ENCODE measurements at regions not wholly inside any gene's neighbourhood (a gene's known extent, or its start where the extent isn't known, plus 50 kb on each side); places are given as distances from the start of the nearest gene placed in this dataset.

DNA sequence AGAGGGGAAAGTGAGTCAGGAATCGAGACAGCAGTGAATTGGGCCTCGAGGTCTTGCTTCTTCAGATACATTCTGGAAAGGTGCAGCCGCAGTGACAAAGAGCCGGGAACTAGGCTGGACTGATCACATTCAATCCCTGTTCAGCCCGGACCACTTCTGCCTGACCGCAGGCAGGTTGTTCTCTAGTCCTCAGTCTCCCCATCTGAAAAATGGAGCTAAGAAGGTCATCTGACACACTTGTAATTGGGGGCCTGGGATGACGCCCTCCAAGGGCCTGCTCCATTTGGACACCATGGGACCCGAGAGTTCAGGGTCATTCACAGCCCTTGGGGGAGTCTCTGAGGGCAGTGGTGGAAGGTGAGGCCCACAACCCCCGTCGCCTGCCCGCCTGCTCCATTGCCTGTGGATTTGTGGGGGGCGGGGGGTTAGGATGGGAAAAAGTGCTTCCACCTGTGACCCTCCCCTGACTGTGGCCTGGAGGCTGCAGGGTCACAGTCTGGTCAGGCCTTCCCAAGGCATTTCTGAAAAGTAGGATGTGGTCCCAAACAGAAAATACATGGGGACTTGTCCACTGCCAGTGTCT lies 87.9 kb upstream of the CSF3R start:
- no peaks in the 10 kb centered on the region for H3K36me3 ChIP-seq (ENCODE audit: control insufficient read depth, insufficient read depth, low read length)
- H3K27me3 ChIP-seq (ENCODE audit: control insufficient read depth, insufficient read depth, low read length), result 0 out of 2 replicates have a peak, but pooled peaks cover 2% of the 10 kb centered on the region
- DNase-seq (ENCODE audit: low read depth), result no peak
- TF ChIP-seq, protein P1, sequence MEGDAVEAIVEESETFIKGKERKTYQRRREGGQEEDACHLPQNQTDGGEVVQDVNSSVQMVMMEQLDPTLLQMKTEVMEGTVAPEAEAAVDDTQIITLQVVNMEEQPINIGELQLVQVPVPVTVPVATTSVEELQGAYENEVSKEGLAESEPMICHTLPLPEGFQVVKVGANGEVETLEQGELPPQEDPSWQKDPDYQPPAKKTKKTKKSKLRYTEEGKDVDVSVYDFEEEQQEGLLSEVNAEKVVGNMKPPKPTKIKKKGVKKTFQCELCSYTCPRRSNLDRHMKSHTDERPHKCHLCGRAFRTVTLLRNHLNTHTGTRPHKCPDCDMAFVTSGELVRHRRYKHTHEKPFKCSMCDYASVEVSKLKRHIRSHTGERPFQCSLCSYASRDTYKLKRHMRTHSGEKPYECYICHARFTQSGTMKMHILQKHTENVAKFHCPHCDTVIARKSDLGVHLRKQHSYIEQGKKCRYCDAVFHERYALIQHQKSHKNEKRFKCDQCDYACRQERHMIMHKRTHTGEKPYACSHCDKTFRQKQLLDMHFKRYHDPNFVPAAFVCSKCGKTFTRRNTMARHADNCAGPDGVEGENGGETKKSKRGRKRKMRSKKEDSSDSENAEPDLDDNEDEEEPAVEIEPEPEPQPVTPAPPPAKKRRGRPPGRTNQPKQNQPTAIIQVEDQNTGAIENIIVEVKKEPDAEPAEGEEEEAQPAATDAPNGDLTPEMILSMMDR (IDR thresholded peaks at IDR 0.05; ENCODE audit: insufficient read depth, low read depth, low read length), result no peak
- H3K4me3 ChIP-seq (ENCODE audit: low read depth, low read length), result no peak overlapping the region
- ChIA-PET POLR2A (no interaction called here), CTCF (no interaction called here)

DNA sequence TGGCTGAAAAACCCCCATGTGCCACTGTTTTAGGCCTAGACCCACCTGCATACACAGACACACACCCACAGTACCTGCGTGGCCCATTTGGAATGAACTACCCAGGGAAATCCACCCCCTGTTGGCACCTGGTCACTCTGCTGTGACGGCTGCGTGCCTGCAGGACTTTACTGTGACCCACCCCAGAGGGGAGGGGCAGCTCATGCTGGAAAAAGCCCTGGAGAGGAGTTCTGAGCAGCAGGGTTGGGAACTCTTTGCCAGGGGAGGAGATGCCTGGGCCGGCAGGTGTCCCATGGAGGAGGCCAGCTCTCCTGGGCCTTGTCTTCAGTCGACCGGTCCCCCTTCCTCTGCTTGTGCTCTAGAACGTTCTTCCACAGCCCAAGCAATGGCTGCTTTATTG lies 87.3 kb upstream of the CSF3R start:
- Histone ChIP-seq H3K36me3 (ENCODE audit: control insufficient read depth, insufficient read depth, low read length) (no peaks in the 10 kb centered on the region), H3K4me3 (ENCODE audit: low read depth, low read length) (no peak overlapping the region), H3K27me3 (ENCODE audit: control insufficient read depth, insufficient read depth, low read length) (0 out of 2 replicates have a peak, but pooled peaks cover 2% of the 10 kb centered on the region)
- no peak for DNase-seq (ENCODE audit: low read depth)
- TF ChIP-seq, protein P1 (IDR thresholded peaks at IDR 0.05; ENCODE audit: insufficient read depth, low read depth, low read length), result no peak
- ChIA-PET CTCF (no interaction called here), POLR2A (no interaction called here)

DNA sequence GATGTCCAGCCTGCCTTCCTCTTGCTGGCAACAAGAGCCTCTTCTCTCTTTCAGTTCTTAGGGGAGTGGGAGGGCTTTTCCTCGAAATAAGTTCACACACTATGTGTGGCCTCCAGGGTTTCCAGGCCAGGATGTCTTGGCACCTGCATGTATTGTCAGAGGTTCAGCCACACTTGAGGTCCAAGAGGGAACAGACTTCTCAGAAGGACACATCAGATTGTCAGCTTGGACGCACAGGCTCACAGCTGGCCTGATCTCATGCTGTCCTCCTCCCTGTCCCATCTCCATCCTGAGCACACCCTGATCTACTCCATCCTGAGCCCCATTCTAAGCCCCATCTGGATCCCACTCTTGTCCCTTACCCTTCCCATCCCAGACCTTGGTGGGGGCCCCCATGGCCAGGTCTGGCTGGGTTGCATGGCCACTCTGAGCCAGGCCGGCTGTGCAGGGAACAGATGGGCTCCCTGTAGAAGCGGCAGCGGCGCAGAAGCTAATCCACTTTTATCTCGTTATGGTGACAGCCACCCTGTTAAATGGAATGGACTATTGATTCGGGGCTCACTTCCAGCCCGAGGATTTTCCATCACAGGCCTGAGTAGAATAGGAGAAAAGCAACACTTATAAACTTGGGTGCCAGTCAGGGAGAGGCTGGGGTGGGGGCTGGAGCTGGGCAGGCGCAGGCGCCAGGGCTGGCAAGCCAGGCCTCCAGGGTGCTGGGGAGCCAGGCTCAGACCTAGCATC lies 85.1 kb upstream of the CSF3R start:
- ChIA-PET CTCF (interaction anchor here (1.2 kb wide), 1 partner anchor 8 kb away, joined by 3 read pairs; no protein-coding TSS in a partner anchor), POLR2A (no interaction called here)
- Histone ChIP-seq H3K4me3 (ENCODE audit: low read depth, low read length) (no peak overlapping the region), H3K27me3 (ENCODE audit: control insufficient read depth, insufficient read depth, low read length) (no peaks in the 10 kb centered on the region), H3K36me3 (ENCODE audit: control insufficient read depth, insufficient read depth, low read length) (no peaks in the 10 kb centered on the region)
- TF ChIP-seq, protein P1 (IDR thresholded peaks at IDR 0.05; ENCODE audit: insufficient read depth, low read depth, low read length), result no peak
- DNase-seq (ENCODE audit: low read depth), result no peak

DNA sequence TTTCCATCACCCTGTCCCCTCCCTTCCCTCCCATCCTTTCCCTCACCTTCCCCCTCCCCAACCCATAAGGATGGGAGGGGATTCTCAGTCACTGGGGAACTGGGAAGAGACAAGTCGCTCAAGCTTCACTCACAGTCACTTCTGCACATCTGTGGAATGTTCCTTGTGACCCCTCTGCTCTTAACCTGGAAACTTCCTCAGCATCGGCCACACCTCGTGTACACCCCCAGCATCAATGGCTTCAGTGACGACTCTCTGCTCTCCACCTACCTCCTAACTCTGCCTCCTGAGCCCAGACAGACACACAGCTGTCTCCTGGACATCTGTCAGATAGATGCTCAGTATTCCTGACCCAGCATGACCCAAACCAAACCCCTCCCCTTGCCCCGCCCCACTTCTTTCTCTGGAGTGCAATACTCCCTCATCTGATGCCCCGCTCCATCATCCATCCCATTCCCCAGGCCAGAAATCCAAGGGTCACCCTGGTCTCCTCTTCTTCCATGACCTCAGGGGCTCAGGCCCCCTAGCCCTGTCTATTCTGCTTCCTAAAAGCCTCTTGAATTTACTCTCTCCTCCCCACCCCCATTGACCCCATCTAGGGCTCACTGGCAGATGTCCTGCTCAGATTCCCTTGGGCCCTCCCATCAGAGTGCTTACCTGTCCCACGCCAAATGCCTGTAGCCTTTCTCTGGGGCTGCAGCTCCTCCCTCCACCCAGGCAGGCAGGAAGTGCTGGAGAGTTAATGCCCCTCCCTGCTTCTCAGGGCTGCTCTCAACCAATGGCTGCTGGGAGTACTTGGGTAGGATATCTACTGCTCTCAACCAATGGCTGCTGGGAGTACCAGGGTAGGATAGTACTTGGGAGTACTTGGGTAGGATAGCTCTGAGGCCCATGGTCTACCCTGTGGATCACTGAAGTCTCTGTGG lies 83.1 kb upstream of the CSF3R start:
- CTCF ChIA-PET, result interaction anchor here (1.6 to 1.8 kb wide), 2 partner anchors 11 to 12 kb away, joined by 7 to 8 read pairs; no protein-coding TSS in a partner anchor
- H3K36me3 ChIP-seq (ENCODE audit: control insufficient read depth, insufficient read depth, low read length), result no peaks in the 10 kb centered on the region
- no peak overlapping the region for H3K4me3 ChIP-seq (ENCODE audit: low read depth, low read length)
- no peak for DNase-seq (ENCODE audit: low read depth)
- POLR2A ChIA-PET, result no interaction called here
- no peaks in the 10 kb centered on the region for H3K27me3 ChIP-seq (ENCODE audit: control insufficient read depth, insufficient read depth, low read length)
- TF ChIP-seq, protein P1 (IDR thresholded peaks at IDR 0.05; ENCODE audit: insufficient read depth, low read depth, low read length), result no peak

DNA sequence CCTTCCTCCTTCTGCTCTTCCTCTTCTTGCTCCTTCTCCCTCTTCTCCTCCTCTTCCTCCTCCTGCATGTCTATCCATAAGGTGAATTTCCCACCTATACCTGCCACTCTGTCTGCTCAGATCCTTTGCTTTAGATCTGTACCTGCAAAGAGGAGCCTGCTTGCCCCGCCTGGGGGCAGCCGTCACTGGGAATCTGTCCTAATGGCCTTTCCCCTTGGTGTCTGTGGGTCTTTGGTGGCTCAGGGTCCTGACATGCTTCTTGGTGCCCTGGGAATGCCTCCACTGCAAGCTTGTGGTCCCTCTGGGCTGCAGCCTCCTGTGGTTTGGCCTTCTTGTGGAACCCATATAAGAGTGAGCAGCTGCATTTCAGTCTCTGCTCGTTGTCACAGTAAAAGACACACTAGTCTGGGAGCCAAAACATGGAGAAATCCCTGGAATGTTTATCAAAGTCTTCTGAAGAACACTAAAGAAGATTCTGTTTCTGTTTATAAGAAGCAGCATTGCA lies 79.5 kb upstream of the CSF3R start:
- CTCF ChIA-PET, result no interaction called here
- no peak for DNase-seq (ENCODE audit: low read depth)

More for the DNA sequence above, 79.5 kb upstream of the CSF3R start:
- TF ChIP-seq, protein P1 (IDR thresholded peaks at IDR 0.05; ENCODE audit: insufficient read depth, low read depth, low read length), result no peak
- POLR2A ChIA-PET, result no interaction called here
- no peaks in the 10 kb centered on the region for H3K27me3 ChIP-seq (ENCODE audit: control insufficient read depth, insufficient read depth, low read length)
- no peaks in the 10 kb centered on the region for H3K36me3 ChIP-seq (ENCODE audit: control insufficient read depth, insufficient read depth, low read length)
- H3K4me3 ChIP-seq (ENCODE audit: low read depth, low read length), result no peak overlapping the region
